Activated T-helper 2 cell treated with anti-CD3 and anti-CD28 coated beads, Interferon-gamma antibody, Interleukin-2, Interleukin-4, amounts not matched to agents 10 μg/mL and 5 μg/mL and 100 μg/mL, durations not matched to agents 14 hours and 24 hours and 36 hours (primary cell): ENCODE measurements at regions not wholly inside any gene's neighbourhood (a gene's known extent, or its start where the extent isn't known, plus 50 kb on each side); places are given as distances from the start of the nearest gene placed in this dataset.

Source experiments
- DNase-seq: peaks from one replicate; pipeline ENCODE4 v3.0.0; 2021; ENCODE audit warnings: low spot score
- H3K27ac Mint-ChIP-seq: one replicate; pipeline ENCODE4 v1.8.0; 2021; ENCODE audit warnings: mixed read lengths
- H3K27me3 Mint-ChIP-seq: one replicate; pipeline ENCODE4 v1.8.0; 2021; ENCODE audit warnings: low read depth, mixed read lengths
- H3K36me3 Mint-ChIP-seq: one replicate; pipeline ENCODE4 v1.8.0; 2021; ENCODE audit warnings: low read depth, mixed read lengths
- H3K4me1 Mint-ChIP-seq: one replicate; pipeline ENCODE4 v1.8.0; 2021; ENCODE audit warnings: low read depth, mixed read lengths
- H3K4me3 Mint-ChIP-seq: one replicate; pipeline ENCODE4 v1.8.0; 2021; ENCODE audit warnings: low read depth, mild to moderate bottlenecking, moderate library complexity, mixed read lengths
- H3K9me3 Mint-ChIP-seq: one replicate; pipeline ENCODE4 v1.8.0; 2021; ENCODE audit warnings: mixed read lengths
- intact Hi-C: fragments of 100-400 bp; cut with micrococcal nuclease; formaldehyde crosslinking; loops from one replicate; pipeline ENCODE4 v1.15.1; 2023

DNA sequence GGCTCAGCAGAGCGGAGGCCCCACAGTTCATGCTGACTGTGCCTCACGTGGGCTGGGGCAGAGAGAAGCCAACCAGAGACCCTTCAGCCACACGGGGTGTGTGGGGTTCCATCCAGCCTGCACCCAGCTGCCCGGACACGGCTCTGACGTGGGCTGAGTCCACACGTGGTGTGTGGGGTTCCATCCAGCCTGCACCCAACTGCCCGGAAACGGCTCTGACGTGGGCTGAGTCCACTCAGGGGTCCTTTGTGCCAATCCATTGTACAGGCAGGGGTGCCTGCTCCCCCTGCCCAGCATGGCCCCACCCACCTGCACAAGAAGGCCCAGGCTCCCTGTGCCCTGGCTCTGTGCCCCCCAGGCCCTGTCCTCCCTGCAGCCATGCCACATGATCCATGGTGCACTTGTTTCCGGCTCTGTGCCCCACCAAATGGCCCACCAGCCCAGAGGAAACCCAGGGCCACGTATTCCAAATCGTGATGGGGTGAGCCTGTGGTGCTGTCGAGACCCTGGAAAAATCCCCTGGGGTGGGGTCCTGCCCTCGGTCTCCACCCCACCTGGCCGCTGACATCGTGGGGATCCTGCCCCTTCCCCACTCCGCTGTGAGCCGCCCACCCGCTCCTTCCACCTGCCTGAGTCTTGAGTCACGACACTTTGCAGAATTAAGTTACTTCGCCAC, 99.3 kb upstream of the SFSWAP start:
- H3K36me3 Mint-ChIP-seq = no peaks in the 10 kb centered on the region

DNA sequence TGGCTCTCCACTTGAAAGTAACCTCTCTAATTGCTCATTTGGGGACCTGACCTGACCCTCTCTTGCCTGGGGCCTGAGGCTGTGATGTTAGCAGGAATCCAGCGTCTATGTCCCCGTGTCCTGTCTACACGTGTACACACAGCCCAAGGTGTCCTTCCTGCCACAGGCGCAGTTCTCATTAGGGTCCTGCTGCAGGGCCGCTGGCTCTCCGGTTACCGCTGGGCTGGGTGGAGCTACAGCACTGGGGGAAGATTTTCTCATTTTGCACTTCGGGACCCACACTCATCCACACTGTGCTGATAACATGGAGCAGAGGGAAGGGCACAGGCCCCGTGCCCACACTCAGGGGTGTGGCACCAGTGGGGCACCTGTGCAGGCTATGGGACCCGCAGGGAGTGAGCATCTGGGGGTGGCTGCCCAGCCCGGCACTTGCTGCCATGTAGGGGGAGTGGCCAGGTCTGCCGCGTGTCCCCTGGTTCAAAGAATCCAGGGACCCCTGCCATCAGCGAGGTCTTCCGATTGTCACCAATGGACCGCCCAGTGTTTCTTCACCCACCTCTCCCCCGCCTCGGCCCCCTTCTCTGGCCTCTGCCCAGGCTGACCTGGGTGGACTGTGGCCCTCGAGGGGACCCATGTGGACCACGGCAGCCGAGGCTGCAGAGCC, 98.7 kb upstream of the SFSWAP start:
- Mint-ChIP-seq H3K9me3 (no peaks in the 10 kb centered on the region), H3K4me1 (peaks cover 24% of the 10 kb centered on the region), H3K27ac (no peak overlapping the region), H3K4me3 (no peak overlapping the region), H3K36me3 (no peaks in the 10 kb centered on the region), H3K27me3 (peaks cover 5% of the 10 kb centered on the region)
- intact Hi-C loops = no loop called here
- DNase-seq = no peak

More for the DNA sequence above, 99.3 kb upstream of the SFSWAP start:
- intact Hi-C loops = no loop called here
- peaks cover 5% of the 10 kb centered on the region for H3K27me3 Mint-ChIP-seq
- no peaks in the 10 kb centered on the region for H3K9me3 Mint-ChIP-seq
- no peak for DNase-seq
- H3K27ac Mint-ChIP-seq = no peak overlapping the region
- peaks cover 27% of the 10 kb centered on the region for H3K4me1 Mint-ChIP-seq
- H3K4me3 Mint-ChIP-seq = no peak overlapping the region

DNA sequence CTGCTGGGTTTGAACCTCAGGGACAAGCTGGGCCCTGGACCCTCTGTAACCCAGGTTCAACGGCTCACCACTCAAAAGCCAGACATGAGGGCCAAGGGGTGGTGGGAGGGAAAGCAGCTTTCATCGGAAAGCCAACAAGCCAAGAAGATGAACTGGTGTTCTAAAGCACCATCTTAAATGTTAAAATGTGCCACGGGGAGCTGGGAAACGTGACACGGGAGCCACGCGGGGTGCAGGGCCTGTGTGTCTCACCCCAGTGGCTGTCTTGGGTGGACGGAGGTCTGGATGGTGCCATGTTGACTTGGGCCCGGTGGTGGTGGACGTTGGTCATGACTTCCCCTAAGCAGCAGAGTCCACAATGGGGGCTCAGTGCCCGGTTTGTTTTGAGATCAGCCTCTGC, 97.7 kb upstream of the SFSWAP start:
- no peaks in the 10 kb centered on the region for H3K36me3 Mint-ChIP-seq
- no peak for DNase-seq
- no peak overlapping the region for H3K27ac Mint-ChIP-seq
- intact Hi-C loops = no loop called here
- peaks cover 5% of the 10 kb centered on the region for H3K27me3 Mint-ChIP-seq
- H3K4me3 Mint-ChIP-seq = no peak overlapping the region
- no peaks in the 10 kb centered on the region for H3K9me3 Mint-ChIP-seq
- H3K4me1 Mint-ChIP-seq = peaks cover 14% of the 10 kb centered on the region

DNA sequence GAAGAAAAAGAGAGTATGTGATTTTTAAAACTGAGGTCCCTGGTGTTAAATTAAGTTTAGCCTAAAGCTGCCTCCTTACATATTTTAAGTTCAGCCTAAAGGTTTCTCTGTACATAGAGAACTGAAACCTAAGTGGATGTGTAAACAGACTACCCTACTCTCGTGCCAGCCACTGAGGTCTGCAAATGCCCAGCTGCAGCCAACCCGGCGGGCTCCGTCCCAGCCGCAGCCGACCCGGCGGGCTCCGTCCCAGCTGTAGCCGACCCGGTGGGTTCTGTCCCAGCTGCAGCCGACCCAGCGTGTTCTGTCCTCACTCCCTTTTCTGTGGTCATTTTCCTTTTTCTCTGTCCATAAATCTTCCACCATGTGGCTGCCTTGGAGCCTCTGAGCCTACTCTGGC, 97.2 kb upstream of the SFSWAP start:
- Mint-ChIP-seq H3K4me1 (peaks cover 11% of the 10 kb centered on the region), H3K4me3 (no peak overlapping the region)

DNA sequence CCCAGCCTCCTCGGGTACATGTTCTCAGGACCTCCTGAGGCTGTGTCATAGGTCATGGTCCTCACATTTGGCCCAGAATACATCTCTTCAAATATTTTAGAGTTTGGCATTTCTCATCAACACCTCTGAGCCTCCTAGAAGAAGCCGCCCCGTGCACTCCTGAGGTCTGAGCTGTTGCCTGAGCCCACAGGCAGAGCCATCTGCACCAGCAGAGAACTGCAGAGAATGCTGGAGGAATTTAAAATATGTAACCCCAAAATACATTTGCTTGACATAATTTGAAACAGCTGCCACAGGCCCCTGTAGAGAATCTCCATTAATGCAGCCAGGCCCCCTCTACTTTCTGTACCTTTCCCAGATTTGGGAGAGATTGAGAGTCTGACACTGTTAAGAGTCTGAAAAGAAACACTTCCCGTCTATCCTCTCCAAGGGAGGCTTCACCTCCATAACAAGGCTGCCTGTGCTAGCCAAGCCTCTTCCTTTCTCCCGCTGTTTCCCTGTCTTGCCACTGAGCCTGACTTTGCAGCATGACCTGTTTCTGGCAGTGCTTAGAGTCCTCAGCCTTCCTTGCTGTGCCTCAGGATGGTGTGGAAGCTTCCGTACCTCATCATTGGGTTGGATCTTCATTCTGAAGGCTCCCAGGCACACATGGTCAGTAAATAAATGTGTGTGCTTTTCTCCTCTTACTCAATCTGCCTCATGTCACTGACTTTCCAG, 95.4 kb upstream of the SFSWAP start:
- H3K27ac Mint-ChIP-seq = no peak overlapping the region
- DNase-seq = no peak
- no peaks in the 10 kb centered on the region for H3K36me3 Mint-ChIP-seq
- no peaks in the 10 kb centered on the region for H3K4me1 Mint-ChIP-seq
- intact Hi-C loops = no loop called here
- no peak overlapping the region for H3K4me3 Mint-ChIP-seq
- peaks cover 5% of the 10 kb centered on the region for H3K27me3 Mint-ChIP-seq
- H3K9me3 Mint-ChIP-seq = no peaks in the 10 kb centered on the region

More for the DNA sequence above, 97.2 kb upstream of the SFSWAP start:
- intact Hi-C loops = no loop called here
- Mint-ChIP-seq H3K36me3 (no peaks in the 10 kb centered on the region), H3K27ac (no peak overlapping the region), H3K9me3 (no peaks in the 10 kb centered on the region), H3K27me3 (peaks cover 5% of the 10 kb centered on the region)
- no peak for DNase-seq

DNA sequence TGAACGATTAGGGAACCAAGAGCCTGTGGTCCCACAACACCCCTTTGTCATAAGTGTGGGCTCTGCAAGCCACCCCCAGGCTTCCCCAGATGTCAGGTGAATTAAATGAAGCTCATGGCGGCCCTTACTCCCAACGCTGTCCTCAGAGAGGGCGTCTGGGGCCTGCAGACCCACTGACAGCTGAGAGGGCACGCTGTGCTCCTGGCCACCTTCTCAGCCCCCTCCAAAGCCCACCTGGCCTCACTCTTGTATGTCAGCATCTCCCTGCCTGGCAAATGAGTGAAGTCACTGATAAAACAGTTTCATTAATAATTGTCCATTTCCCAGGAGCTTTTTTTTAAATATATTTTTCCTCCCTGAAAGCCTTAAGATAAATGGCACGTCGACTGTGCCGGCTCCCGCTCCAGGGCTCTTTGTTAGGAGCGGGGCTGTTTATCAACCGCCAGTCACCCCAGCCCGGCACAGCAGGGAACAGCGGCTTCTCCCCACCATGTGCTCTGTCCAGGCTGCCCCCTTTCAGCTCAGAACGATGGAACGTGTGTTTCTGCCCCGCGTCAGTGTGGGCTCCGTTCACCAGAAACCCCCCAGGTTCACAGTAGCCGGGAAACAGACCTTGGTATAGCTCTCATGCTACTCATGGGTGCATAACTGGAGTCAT, 94.7 kb upstream of the SFSWAP start:
- Mint-ChIP-seq H3K9me3 (no peaks in the 10 kb centered on the region), H3K4me1 (no peaks in the 10 kb centered on the region), H3K27me3 (peaks cover 5% of the 10 kb centered on the region), H3K27ac (no peak overlapping the region), H3K4me3 (no peak overlapping the region), H3K36me3 (no peaks in the 10 kb centered on the region)
- no peak for DNase-seq
- intact Hi-C loops = no loop called here

DNA sequence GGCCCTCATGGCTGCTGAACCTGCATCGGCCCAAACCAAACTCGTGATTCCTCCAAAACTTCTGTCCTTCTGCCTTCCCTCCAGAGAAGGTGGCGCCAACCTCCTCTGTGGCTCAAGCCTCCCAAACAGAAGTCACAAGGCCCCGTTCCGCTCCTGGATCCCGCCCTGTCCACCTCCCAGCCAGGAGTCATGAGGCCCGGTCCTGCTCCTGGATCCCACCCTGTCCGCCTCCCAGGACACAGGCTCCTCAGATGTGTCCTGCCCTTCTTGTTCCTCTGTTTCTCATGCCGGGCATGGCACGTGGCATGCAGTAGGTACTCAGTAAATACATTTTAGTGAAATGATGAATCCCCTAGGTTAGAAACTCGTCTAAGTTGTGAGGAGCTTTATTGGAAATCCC, 94.2 kb upstream of the SFSWAP start:
- no peak overlapping the region for H3K4me3 Mint-ChIP-seq
- H3K4me1 Mint-ChIP-seq = no peaks in the 10 kb centered on the region

DNA sequence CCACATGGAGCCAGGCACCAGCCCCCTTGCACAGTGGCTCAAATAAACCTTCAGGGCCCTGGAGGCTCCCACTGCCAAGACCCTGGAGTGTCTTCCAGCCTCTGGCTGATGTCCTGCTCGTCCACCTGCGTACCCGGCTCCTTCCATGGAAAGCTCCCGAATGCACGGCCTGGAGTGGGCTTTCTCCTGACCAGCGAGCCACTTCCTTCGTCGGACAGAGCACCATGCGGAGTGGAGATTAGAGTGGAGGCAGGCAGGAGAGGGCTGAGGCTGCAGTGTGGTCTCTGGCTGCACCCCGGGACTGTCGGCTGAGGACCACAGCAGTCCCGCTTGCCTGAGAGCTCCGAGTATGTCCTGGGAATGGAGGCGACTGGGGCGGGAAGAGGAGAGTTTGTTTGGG, 93.7 kb upstream of the SFSWAP start:
- H3K9me3 Mint-ChIP-seq = no peaks in the 10 kb centered on the region
- H3K36me3 Mint-ChIP-seq = no peaks in the 10 kb centered on the region
- H3K4me1 Mint-ChIP-seq = no peaks in the 10 kb centered on the region
- no peak overlapping the region for H3K4me3 Mint-ChIP-seq
- intact Hi-C loops = no loop called here
- DNase-seq = no peak
- H3K27me3 Mint-ChIP-seq = peaks cover 5% of the 10 kb centered on the region
- H3K27ac Mint-ChIP-seq = no peak overlapping the region

More for the DNA sequence above, 94.2 kb upstream of the SFSWAP start:
- H3K27me3 Mint-ChIP-seq = peaks cover 5% of the 10 kb centered on the region
- H3K9me3 Mint-ChIP-seq = no peaks in the 10 kb centered on the region
- no peaks in the 10 kb centered on the region for H3K36me3 Mint-ChIP-seq
- no peak for DNase-seq
- intact Hi-C loops = no loop called here
- H3K27ac Mint-ChIP-seq = no peak overlapping the region

DNA sequence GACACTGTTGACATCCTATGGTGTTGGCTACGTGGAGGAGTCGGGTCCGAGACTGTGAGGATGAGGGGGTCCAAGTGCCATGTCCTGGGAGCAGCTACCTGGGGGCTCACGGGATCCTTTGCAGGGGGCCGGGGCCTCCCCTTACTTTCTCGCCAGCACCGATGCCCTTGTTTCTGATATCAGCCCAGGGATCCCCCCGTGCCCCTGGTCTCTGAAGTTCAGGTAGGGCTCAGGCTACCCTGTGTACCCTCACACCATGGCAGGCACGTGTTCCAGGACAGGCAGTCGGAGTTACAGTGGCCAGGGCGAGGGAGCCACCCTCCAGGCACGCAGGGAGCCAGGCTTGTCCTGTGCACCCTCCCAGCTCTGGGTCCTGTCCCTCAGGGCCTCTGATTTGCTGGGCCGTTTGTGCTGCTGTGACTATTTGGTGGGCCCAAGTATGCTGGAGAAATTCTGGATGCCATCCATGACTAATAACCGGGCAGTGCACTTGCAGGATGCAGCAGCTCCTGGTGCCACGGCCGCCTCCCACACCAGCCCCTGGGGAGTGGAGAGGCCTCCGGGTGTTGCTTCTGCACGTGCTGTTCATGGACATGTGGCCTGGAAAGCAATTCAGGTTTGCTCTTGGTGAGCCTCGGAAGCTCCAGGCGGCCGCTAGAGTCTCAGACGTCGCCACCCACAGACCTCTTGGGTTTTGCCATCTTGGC, 93.1 kb upstream of the SFSWAP start:
- no peaks in the 10 kb centered on the region for H3K36me3 Mint-ChIP-seq
- no peak overlapping the region for H3K27ac Mint-ChIP-seq

DNA sequence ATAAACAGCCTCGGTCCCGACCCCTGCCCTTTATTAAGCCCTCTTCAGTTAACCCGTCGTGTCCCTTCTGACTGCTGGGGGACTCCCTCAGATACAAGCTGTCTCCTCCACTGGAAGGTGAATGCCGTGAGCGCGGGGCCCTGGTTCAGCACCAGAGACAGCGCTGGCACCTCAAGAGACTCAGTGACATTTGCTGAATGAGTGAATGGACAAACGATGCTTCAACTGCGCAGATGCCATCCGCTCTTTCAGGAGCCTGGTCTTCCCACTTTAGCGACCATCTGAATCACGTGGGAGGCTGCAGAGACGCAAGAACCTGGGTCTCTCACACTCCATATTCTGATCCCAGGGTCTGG, 92.6 kb upstream of the SFSWAP start:
- Mint-ChIP-seq H3K36me3 (no peaks in the 10 kb centered on the region), H3K27ac (no peak overlapping the region), H3K9me3 (no peaks in the 10 kb centered on the region), H3K4me1 (no peaks in the 10 kb centered on the region), H3K4me3 (no peak overlapping the region), H3K27me3 (peaks cover 4% of the 10 kb centered on the region)
- DNase-seq = no peak
- intact Hi-C loops = no loop called here

More for the DNA sequence above, 93.1 kb upstream of the SFSWAP start:
- H3K4me3 Mint-ChIP-seq = no peak overlapping the region
- no peaks in the 10 kb centered on the region for H3K4me1 Mint-ChIP-seq
- H3K27me3 Mint-ChIP-seq = peaks cover 5% of the 10 kb centered on the region
- no peaks in the 10 kb centered on the region for H3K9me3 Mint-ChIP-seq
- DNase-seq = no peak
- intact Hi-C loops = no loop called here

DNA sequence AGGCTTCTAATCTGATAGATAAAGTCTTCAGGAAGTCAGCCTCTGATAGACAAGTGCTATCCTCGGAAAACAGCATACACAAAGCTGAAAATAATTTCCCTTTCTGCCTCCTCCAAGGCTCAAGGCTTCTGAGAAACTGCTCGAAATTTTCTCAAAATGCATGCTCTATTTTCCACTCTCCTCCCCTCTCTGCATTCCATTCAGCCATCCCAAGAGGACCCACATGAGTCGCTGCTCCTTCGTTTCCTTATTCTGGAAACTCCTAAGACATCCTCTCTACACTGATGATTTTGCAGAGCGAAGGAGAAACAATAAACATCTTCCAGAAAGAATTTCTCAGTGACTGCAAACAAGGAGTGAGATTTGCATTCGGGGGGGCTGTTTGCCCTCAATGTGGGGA, 92.2 kb upstream of the SFSWAP start:
- Mint-ChIP-seq H3K27me3 (peaks cover 2% of the 10 kb centered on the region), H3K27ac (no peak overlapping the region)
- intact Hi-C loops = no loop called here

DNA sequence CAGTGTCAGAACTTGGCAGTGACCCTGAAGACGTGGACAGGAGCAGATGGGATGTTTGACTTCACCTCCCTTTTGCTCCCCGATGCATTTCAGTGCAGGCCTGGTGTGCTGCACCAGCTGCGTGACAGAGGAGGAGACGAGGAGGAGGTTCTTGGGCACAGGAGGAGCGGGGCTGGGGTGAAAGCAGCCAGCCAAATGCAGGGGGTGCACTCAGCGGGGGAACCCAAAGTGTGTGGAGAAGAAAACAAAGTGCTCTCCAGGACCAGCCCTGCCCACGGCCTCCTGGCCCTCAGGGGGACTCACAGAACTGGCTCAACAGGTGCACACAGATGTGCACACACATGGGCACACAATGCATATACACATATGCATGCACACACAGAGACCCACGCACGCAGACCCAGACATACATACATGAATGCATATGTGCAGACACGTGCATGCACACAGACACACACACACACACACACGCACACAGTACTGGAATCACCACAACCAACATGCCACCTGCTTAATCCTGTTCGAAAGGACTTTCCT, 91.7 kb upstream of the SFSWAP start:
- H3K27ac Mint-ChIP-seq = no peak overlapping the region
- H3K36me3 Mint-ChIP-seq = no peaks in the 10 kb centered on the region
- H3K27me3 Mint-ChIP-seq = peaks cover 2% of the 10 kb centered on the region
- intact Hi-C loops = no loop called here
- H3K4me1 Mint-ChIP-seq = no peaks in the 10 kb centered on the region
- no peak for DNase-seq
- no peaks in the 10 kb centered on the region for H3K9me3 Mint-ChIP-seq
- no peak overlapping the region for H3K4me3 Mint-ChIP-seq

More for the DNA sequence above, 92.2 kb upstream of the SFSWAP start:
- H3K36me3 Mint-ChIP-seq = no peaks in the 10 kb centered on the region
- DNase-seq = no peak
- no peak overlapping the region for H3K4me3 Mint-ChIP-seq
- no peaks in the 10 kb centered on the region for H3K9me3 Mint-ChIP-seq
- H3K4me1 Mint-ChIP-seq = no peaks in the 10 kb centered on the region
